Ramos (cell line): ENCODE measurements at regions not wholly inside any gene's neighbourhood (a gene's known extent, or its start where the extent isn't known, plus 50 kb on each side); places are given as distances from the start of the nearest gene placed in this dataset.
"Not testable (repeated sequence)": the region's sequence is repeated elsewhere in the genome, so short reads cannot be mapped to it uniquely, and the experiment has no call there.

ENCODE experiments used
- in situ Hi-C: fragments of 300-500 bp; cut with MboI; formaldehyde crosslinking; loops from one replicate; pipeline ENCODE4 v1.14.3; 2022; ENCODE audit warnings: low sequenced_read_pairs; ENCODE audit not compliant: unreplicated experiment

DNA sequence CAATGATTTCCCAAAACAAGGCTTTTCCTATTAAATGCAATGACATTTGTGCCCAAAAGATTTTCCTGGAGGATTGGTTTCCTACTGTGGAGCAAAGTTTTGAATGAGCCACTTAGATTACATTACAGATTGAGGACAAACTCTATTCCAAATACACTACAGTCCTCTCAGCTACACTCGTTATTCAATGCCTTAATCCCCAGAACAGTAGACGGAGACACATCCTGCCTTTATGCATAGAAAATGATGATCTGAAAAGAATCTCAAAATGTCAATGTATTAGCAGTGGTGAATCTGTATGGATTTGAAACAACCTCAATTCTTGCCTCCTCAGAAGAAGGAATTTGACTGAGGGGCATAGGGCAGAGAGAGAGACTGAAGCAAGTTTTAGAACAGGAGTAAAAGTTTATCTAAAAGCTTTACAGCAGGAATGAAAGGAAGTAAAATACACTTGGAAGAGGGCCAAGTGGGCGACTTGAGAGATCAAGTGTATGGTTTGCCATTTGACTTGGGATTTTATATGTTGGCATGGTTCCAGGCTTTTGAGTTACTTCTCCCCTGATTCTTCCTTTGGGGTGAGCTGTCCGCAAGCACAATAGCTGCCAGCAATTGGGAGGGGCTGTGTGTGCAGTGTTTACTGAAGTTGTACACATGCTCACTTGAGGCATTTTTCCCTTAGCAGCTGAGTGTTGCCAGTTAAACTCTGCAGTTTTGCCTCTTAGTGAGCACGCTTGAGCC is 891.9 kb upstream of the MBL2 start:
- in situ Hi-C loops = no loop called here

DNA sequence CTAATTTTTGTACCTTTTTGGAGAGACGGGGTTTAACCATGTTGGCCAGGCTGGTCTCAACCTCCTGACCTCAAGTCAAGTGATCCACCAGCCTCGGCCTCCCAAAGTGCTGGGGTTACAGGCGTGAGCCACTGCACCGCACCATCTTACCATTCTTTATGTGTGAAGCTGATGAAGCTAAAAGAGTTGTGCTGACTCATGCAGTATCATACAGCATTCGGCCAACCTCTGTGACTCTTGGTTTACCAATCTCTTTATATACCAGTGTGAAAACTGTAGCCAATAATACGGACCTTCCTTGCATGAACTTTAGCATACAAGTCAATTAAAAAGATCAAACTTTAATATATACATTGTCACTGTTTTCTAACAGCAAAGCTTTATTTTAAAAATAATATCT is 878.2 kb upstream of the MBL2 start:
- in situ Hi-C loops = no loop called here

DNA sequence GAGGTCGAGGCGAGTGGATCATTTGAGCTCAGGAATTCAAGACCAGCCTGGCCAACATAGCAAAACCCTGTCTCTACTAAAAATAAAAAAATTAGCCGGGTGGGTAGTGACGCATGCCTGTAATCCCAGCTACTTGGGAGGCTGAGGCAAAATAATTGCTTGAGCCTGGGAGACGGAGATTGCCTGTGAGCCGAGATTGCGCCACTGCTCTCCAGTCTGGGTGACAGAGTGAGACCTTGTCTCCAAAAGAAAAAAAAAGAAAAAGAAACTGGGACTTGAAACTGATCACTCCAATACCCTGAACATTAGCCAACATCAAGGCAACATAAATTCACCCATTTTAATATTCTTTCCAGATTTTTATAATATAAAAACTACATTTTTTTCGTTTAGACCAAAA is 874.6 kb upstream of the MBL2 start:
- in situ Hi-C loops = not testable (repeated sequence)

DNA sequence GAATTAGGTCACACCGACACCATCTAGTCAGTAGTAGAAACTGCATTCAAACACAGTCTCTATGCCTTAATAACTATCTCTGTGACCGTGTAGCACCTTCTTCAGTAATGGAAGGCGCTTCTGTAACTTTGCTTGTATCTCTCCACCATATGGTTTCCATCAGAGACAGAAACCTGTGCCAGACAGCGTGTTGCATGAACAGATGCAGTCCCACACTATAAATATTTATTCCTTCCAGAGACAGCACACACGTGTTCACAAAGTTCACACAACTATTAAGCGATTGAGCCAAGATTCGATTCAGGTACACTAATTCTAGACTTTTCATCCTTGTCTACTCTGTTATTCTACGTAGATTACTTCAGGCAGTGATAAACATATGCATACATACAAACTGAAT is 873.9 kb upstream of the MBL2 start:
- in situ Hi-C loops = no loop called here

DNA sequence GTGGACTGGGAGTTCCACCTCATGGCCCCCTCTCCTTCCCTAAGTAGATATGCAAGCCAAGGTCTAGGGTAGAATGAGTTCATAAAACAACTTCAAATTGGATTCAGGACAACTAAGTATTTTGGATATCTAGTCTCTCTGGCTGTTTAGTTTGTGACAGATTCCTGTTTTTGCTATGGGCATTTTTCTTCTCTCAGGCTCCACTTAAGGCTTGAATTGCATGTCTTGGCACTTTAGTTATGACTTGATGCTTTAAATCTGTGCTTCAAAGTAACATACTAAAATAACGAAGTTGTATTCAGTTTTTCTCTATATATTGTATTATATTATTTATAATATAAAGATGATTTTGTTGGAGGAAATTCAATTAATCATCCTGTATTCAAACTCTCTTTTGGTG is 873.4 kb upstream of the MBL2 start:
- in situ Hi-C loops = no loop called here

DNA sequence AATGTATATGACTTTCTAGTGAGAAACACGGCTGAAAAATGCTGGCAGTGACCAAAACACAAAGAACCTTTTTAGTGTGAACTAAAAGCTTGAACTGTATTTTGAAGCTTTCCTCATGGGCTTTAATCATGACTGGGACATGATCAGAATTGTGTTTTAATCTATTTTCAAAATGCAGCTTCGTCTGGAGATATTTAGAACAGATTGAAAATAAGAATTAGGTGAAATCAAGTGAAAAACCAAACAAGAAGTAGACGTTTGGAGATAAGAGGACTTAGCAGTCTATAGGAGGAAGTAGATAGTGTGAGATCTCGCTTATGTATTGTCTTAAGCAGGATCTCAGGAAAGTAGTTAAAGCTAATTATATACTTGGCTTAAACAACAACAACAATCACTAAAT is 865.4 kb upstream of the MBL2 start:
- in situ Hi-C loops = no loop called here

DNA sequence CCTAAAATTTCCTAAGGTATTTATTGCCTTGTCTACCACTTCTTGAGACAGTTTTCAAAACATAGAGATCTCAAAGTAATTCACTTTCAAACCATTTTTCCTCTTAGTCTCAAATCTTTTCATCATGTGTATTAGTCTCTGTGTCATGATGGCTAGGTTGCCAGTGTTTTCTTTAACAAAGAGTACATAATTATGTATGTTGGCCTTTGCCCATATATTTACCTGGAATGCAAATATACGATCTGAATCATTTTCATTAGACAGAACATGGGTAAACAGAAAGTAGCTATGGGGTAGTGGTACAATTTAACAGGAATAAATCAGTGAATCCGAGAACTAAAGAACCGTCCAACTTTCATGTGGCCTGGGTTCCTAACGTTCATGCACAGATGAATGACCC is 852.1 kb upstream of the MBL2 start:
- in situ Hi-C loops = loop anchor here (25.0 kb wide), 1 partner anchor 788 kb away; no protein-coding TSS in a partner anchor

DNA sequence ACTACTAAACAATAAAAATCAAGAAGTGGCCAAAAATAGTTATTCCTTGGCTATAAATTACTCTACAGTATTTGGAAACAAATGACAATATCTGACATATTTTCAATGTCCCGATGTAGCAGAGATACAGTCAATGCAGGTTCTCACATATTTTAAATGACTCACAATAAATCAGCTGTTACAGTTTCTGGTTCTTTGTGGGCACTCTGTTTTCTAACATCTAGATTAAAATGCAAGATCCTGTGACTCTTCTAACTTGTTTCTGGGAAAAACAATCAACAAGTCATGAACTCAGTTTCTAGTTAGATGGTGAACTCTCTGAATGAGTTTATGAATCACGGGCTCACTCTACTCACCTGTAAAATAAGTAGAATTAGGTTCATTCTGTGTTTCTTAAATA is 849.6 kb upstream of the MBL2 start:
- in situ Hi-C loops = loop anchor here (25.0 kb wide), 1 partner anchor 790 kb away; no protein-coding TSS in a partner anchor

DNA sequence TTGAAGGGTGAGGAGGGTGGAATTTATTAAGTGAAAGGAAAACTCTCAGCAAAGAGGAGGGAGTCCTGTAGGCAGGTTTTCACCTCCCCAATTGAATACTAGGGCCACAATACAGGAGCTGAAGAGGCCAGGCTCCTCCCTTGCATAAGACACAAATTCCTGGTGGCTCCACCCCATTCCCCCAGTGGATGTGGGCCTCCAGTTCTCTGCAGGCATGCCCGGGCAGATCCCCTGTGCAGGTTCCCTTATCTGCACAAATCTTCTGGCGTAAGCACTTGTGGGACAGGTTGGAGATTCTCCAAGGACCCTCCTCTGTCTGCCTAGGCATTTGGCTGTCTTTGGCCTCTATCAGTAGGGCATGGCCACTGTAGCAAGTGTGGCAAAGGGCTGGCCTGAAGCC is 847.1 kb upstream of the MBL2 start:
- in situ Hi-C loops = loop anchor here (25.0 kb wide), 1 partner anchor 793 kb away; no protein-coding TSS in a partner anchor

DNA sequence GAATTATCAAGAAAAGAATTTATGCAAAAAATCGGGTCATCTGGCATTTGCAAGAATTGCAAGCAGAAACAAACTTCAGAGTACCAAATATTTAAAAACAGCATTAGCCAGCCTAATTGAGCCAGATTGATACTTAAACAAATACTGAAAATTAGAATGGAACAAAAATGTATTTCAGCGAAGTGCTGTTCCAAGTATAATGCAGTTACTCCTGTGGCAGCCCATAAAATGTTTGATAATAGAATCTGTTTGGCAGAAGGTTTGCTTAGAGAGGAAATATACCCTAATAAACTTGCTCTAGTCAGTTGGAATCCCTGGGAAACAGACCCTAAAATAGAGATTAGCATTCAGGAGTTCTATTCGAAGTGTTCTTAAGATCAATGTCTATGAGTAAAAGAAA is 835.1 kb upstream of the MBL2 start:
- in situ Hi-C loops = loop anchor here (25.0 kb wide), 1 partner anchor 805 kb away; no protein-coding TSS in a partner anchor

DNA sequence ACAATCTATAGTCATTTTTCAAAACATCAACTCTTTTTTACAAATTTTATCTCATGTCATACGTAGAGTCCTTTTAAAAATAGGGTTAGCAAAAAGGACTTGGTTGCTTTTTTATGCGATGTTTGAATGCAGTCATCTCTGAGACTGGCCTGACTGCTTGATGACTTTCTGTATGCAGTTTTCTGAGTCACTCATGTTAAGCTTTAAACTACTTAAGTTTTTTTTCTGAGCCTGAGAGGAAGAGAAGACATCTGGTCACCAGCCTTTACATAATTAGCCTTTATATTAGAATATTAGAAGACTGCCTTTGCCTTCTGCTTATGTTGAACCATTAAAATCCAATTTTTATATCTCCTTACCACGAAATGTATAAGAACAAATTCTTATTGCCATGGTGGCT is 834.4 kb upstream of the MBL2 start:
- in situ Hi-C loops = loop anchor here (25.0 kb wide), 1 partner anchor 805 kb away; no protein-coding TSS in a partner anchor

DNA sequence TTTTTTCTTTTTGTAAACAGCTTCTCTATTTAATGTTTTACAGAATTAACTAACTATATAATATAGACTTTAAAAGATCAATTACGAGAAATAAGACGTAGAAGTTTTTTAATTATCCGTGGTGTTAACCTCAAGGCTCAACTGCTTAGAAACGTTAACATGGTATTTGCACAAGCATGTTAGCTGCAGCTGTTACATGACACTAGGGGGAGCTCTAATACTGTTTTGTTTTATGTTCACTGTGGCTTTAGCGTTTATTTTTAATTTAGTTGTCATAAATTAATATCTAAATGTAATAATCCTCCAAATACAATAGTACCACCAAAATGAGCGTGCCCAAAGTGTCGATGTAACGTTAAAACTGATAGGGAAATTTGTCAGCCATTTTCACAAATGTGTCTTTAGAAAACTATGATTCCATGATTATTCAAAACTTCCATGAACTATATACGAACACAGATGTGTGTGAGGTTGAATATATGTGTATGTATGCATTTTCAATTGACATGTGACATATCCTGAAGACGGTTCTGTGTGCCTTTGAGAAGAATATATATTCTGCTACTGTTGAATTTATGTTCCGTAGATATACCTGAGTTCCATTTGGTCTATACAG is 828.8 kb upstream of the MBL2 start:
- in situ Hi-C loops = loop anchor here (25.0 kb wide), 1 partner anchor 811 kb away; no protein-coding TSS in a partner anchor

DNA sequence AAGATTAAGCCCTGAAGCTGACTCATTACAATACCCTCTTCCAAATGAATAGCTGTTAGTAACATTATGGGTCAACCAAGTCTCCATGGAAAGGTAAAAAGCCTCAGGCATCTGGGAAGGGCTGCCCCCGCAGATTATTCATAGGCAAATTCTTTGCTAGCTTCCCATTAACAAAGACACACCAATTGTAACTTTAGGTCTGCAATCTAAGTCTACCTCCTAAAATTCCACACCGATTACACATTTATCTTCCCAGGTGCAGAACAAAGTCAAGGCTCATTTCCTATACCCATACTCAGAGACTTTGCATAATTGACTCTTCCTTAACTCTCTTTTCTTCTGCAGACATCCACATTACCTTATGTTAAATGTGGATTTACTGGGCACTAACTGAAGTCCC is 826.3 kb upstream of the MBL2 start:
- in situ Hi-C loops = no loop called here

DNA sequence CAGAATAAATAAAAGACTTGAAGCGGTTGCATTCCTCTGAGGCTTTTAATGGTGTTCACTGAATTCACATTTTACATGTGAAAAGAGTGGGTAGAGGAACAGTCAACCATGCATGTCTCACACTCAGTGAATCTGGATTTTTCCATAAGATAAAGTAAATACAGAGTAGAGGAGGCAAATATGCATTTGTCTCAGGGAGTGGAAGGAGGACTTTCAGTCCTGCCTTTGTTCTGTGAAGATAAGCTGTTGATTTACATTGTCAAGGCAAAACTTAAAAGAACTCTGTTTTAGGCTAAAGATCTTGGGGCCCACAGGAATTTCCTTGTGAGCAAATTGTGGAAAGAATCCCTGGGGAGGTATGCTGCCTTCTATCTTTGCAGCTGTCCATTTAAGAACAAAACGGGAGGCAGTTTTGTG is 825.3 kb upstream of the MBL2 start:
- in situ Hi-C loops = no loop called here

DNA sequence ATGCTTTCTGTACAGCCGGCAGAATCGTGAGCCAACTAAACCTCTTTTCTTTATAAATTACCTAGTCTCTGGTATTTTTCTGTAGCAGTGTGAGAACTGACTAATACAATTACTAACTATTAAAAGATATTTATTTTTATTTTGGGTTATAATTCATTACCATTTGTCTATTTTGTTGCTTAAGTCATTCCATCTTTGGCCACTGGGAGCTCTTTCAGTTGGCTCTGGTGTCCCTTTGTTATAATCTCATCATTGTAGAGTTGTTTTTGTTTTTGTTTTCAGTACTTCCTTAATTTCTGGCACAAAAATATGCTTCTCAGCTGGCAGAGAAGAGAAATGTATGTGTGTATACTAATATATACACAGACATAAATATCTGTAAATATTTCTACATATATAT is 807.9 kb upstream of the MBL2 start:
- in situ Hi-C loops = no loop called here

DNA sequence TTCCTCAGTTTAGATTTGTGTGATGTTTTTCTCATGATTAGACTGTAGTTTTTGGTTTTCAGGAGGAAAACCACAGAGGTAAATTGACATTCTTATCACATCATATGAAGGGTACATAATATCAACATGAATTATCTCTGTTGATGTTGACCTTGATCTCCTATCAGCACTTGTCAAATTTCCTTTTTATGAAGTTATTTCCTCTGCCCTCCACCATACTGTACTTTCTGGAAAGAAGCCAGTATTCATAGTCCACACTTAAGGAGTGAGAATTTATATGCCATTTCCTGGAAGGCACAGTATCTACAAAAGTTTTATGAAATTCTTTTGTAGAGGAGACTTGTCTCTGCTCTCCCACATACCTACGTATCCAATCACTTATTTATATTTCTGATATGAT is 807.2 kb upstream of the MBL2 start:
- in situ Hi-C loops = no loop called here

DNA sequence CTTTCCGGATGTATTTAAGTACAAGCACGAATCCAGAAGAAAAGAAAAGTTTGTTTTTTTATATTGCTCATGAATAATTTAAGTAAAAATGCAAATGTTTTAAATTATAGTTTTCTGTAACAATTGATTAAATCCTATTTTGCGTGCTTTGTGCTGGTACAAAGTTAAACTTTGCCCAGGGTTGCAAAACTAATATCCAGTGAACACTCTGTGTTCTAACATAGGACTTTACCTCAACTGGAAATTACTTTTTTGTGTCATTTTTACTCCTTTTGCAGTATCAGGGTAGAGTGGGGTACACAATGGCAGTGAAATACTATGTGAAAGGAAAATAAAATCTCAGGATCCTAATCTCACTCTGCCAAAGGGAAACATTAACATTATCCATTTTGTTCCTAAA is 801.4 kb upstream of the MBL2 start:
- in situ Hi-C loops = no loop called here

DNA sequence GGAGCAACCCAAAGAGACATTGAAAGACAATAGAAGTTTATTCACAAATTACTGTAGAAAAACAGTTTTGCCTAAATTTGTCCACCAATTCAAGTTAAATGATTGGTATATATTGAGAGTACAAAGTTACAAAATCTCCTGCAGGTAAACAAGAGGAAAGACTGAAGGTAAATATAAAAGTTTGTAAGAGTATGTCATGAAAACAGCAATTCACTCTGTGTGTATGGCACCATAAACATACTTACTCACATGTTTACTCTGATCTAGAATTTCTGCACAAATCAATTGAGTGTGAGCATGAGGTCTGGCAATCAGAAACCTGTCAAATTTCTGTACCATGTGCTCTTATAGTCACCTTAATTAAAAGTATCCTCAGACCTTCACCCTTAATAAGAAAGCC is 800.9 kb upstream of the MBL2 start:
- in situ Hi-C loops = no loop called here

DNA sequence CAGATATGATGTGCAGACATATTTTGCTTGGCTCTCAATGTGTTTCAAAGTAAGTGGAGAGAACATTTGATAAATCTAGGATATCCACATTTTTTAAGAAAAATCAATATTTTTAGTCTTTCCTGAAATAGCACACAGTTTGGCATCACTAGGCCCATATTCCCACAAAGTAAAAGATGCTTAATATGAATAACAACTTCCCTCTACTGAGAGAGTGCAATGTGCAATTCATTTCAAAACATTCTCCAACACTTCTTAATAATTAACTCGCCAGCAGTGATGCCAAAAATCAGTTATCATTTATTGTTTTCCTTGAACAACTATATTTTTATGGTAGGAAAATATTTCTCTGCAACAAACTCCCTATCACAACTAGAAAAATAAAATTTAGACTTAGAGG is 800.2 kb upstream of the MBL2 start:
- in situ Hi-C loops = no loop called here

DNA sequence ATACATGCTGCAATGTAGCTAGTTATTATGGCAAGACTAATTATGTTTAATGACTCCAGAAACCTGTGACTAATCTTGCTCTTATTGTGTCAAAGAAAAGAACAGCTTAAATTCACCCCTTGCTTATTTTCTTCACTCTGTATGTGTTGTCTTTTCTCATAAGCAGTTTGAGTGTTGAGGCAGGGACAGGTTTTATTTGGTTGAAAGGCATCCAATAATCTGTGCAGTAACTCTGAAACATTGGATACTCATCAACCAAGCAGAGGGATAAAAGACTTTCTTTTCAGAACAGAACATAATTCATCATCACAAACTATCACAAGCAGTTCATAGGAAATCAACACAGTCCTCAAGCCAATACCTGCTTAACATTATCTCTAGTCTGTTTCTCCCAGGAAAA is 797.6 kb upstream of the MBL2 start:
- in situ Hi-C loops = no loop called here

DNA sequence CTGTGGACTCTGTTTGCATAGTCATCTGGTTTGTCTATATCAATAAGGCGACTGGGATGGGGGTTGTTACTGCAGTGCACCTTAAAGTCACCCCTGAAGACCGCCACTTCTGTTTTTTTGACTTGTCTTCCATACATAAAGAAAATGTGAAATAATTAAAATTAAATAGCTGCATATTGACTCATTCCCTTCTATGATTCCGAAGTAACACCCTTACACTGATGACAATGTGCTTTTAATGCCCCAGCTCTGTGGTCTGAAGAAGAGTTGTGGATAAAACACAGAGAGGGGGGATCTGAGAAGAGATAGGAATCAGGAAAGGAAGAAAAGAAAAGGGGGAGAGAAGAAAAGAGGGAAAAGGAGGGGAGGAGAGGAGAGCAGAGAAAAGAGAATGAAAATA is 796.9 kb upstream of the MBL2 start:
- in situ Hi-C loops = no loop called here

DNA sequence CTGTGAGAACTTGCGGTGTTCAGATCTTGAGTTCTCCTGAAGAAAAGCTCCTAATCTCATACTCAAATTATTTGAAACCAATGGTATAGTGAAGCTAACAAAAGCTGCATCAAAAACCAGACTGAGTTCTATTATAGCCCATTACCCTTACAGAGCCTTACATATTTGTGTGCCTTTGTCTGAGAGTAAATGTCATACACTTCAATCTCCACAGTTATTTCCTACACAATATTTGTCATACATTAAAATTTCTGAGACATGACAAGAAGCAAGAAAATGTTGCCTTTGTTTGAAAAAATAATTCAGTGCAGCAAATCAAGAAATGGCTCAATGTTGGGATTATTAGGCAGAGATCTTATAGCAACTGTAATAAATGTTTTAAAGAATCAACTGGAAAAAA is 776.1 kb upstream of the MBL2 start:
- in situ Hi-C loops = no loop called here
